ENCODE measurements at regions not wholly inside any gene's neighbourhood (a gene's known extent, or its start where the extent isn't known, plus 50 kb on each side); places are given as distances from the start of the nearest gene placed in this dataset.

- no peak for DNase-seq
These were observed 489.4 kb downstream of the PRELID2 start for GRCh38 chr5:145345511-145346287.

GRCh38 chr5:145341842-145342241 is 493.3 kb downstream of the PRELID2 start:
- no peak for DNase-seq

GRCh38 chr5:145340099-145340498 is 495.0 kb downstream of the PRELID2 start:
- DNase-seq, result no peak

DNA sequence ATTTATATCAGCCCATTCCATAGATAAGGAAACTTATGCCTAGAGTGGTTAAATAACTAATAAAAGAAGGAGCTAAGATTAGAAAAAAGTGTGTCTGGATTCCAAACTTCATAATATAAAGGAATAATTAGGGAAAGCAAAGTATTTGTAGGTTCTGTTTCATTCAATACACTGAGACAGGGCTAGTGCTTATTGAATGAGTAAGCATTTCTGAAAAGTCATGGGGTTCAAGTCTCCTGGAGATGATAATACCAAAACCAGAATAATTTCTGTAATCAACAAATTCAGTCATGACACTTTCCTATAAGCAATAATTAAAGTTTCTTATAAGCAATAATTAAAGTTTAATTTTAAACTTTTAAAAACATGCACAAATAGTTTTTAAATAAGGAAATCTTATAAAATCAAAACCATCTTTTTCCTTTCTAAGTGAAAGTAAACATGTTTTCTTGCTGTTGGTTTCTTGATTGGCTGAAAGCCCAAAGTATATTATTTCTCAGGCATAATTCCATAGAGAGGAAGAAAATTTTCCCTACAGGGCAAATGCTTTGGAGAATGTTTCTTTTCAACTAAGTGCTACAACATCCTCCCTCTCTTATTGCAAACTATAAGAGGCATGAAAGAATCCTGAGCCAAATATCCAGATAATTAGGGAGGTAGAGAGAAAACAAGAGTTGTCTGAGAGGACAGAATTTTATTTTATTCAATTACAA is 510.2 kb downstream of the PRELID2 start:
- DNase-seq, result no peak

- DNase-seq, result no peak
These were observed 511.0 kb downstream of the PRELID2 start for GRCh38 chr5:145324101-145324500.

GRCh38 chr5:145316282-145316681 is 518.9 kb downstream of the PRELID2 start:
- DNase-seq, result no peak

- no peak for DNase-seq
These were observed 527.2 kb downstream of the PRELID2 start for GRCh38 chr5:145307866-145308382.

DNA sequence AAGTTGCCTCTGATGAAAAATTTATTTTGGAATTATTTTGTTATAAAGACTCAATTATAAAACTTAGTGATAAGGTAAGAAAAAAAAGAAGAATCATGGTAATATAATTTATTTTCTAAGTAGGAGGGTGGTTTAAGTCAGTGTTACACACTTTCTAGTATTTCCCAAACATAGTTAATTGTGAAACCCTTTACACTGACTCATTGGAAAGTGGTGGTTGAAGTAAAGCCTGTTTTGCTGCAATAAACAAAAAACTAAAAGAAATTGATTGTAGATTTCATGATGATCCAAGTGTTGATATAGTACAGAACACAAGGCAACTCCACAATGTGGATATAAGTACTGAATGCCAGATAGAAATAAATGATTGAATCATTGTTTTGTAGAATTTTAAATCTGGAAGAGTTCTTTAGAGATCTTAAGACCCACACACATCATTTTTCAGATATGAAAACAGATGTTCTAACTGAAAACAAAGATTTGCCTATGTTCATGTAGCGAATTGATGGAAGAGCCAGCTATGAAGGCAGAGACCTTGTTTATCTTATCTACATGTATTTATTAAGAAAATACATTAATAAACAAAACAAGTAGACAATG is 539.8 kb downstream of the PRELID2 start:
- DNase-seq, result no peak

DNA sequence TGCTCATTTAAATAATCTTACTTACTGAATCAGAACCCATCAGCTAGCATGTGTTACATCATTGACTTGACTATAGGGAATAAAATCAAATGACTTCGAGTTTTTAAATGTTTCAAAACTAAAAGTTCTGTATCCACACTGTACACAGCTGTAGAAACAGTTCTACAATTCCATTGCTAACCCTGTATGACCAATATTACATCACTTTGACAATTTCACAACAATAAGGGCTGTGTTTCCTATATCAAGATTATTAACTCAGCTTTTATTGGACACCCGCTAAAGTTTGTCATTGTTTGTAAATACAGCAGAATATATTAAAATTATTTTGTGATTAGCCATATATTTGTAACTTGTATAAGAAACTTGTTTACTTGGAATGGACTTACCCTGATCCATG is 540.8 kb downstream of the PRELID2 start:
- DNase-seq, result no peak

GRCh38 chr5:145293716-145294115 is 541.4 kb downstream of the PRELID2 start:
- no peak for DNase-seq

DNA sequence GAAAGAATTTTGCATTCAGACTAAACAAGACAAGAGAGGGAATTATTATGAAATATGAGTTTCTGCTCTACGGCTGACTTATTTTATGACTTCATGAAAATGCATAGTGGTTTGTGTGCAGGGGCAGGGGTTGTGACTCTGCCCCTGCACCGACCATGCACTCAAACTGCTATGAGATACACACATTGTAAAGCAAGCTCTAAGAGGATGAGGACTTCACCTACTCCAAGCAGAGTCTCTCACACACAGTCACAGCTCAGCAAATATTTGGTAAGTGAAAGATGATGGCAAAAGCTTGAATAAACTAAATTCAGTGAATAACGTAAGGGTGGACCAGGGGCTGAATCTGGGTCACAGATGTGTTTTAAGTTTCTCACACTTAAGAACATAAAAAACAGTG is 542.9 kb downstream of the PRELID2 start:
- no peak for DNase-seq

- no peak for DNase-seq
These were observed 551.9 kb downstream of the PRELID2 start for GRCh38 chr5:145283141-145283810.

DNA sequence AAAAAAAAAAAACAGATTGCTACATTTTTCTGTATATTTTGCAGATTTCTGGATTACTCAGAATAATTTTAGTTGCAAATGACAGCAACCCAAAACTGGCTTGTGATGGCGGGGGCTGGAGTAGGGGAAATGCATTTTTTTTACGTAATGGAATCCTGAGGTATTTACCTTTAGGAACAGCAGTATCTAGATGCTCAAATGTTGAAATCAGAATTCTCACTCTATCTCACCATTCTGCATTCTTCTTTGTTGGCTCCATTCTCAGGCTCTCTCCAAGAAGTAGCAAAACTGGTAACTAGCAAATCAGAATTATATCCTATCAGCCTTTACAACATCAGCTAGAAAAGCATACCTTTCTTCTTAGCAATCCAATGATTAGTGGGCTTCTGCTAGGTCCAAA is 554.3 kb downstream of the PRELID2 start:
- no peak for DNase-seq

- DNase-seq, result no peak
These were observed 554.9 kb downstream of the PRELID2 start for GRCh38 chr5:145280214-145280613.

- no peak for DNase-seq
These were observed 574.5 kb downstream of the PRELID2 start for GRCh38 chr5:145260670-145261069.

GRCh38 chr5:145247745-145248040 is 587.4 kb downstream of the PRELID2 start:
- no peak for DNase-seq

DNA sequence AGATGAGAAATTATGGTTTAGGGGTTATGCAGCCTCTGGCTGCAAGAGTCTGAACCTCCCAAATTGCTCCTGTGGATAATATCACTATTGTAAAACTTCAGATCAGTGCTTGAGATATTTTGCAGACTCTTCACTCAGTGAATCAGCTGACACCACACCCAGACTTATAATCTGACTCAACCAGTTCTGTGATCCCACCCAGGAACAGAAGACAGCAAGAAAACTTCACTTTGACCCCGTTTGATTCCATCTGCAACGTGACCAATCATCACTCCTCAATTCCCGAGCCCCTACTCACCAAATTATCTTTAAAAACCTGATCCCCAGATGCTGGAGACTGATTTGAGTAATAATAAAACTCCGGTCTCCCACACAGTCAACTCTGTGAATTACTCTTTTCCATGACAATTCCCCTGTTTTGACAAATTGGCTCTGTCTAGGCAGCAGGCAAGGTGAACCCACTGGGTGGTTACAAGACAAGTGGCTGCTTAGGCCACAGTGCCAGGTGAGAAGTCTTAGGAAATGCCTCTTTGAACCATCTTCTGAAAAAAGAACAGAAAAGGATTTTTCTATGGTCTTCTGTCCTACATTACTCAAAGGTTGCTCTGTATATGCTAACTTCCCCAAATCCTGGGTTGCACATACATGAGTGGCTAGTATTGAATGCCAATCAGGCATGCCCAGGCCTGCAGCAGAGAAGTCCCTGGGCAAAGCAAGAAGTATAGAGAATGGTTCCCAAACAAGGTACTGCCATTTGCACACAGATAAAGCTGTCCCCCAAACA is 588.0 kb downstream of the PRELID2 start:
- no peak for DNase-seq

DNA sequence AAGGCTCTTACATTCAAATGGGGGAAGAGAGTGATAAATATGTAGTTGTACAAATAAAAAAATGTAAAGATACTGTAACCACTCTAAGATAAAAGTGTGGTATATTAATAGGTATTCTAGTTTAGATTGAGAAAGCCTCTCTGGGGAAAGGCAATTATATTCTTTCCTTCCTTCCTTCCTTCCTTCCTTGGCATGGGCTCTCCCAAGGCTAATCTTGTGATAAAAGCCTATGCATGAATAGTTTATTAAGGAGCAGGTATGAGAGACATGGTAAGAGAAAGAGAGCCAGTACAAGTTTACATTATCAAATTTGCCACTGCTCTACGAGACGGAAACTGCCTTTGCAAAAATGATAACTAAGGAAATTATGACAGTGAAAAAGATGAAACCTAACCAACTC is 588.8 kb downstream of the PRELID2 start:
- DNase-seq, result no peak

- DNase-seq, result no peak
These were observed 589.8 kb downstream of the PRELID2 start for GRCh38 chr5:145245354-145245753.

- no peak for DNase-seq
These were observed 590.4 kb downstream of the PRELID2 start for GRCh38 chr5:145244788-145245187.

- DNase-seq, result no peak
These were observed 590.9 kb downstream of the PRELID2 start for GRCh38 chr5:145244251-145244650.

GRCh38 chr5:145243016-145243415 is 592.1 kb downstream of the PRELID2 start:
- DNase-seq, result no peak

GRCh38 chr5:145242551-145242950 is 592.6 kb downstream of the PRELID2 start:
- DNase-seq, result no peak

Measured in CD4-positive, alpha-beta T cell treated with Interleukin-4 for 4 hours (primary cell).